ENCODE measurements at regions not wholly inside any gene's neighbourhood (a gene's known extent, or its start where the extent isn't known, plus 50 kb on each side); places are given as distances from the start of the nearest gene placed in this dataset.

GRCh38 chr11:16610738-16611388, 127.6 kb upstream of the C11orf58 start:
- Histone ChIP-seq H3K27ac (no peak overlapping the region), H3K36me3 (0 out of 2 replicates have a peak, but pooled peaks cover 3% of the 10 kb centered on the region), H3K9me3 (replicated peaks) (no peaks in the 10 kb centered on the region), H3K4me3 (no peak overlapping the region), H3K4me1 (replicated peaks) (peaks cover 12% of the 10 kb centered on the region), H3K27me3 (replicated peaks) (no peaks in the 10 kb centered on the region)
- no peak for DNase-seq (ENCODE audit: low read depth in 1 of 2, low spot score in 2 of 2)

- Histone ChIP-seq H3K4me1 (replicated peaks) (peaks cover 12% of the 10 kb centered on the region), H3K9me3 (replicated peaks) (no peaks in the 10 kb centered on the region), H3K27me3 (replicated peaks) (no peaks in the 10 kb centered on the region), H3K4me3 (no peak overlapping the region), H3K27ac (no peak overlapping the region), H3K36me3 (peaks cover 7% of the 10 kb centered on the region; the same call in 1 of the 2 replicates)
- DNase-seq (ENCODE audit: low read depth in 1 of 2, low spot score in 2 of 2), result no peak
Measured at GRCh38 chr11:16610213-16610737, 128.2 kb upstream of the C11orf58 start.

GRCh38 chr11:16609769-16610168, 128.7 kb upstream of the C11orf58 start:
- Histone ChIP-seq H3K9me3 (replicated peaks) (no peaks in the 10 kb centered on the region), H3K4me1 (replicated peaks) (peaks cover 12% of the 10 kb centered on the region), H3K4me3 (no peak overlapping the region), H3K36me3 (peaks cover 11% of the 10 kb centered on the region; the same call in 1 of the 2 replicates), H3K27me3 (replicated peaks) (no peaks in the 10 kb centered on the region), H3K27ac (no peak overlapping the region)
- DNase-seq (ENCODE audit: low read depth in 1 of 2, low spot score in 2 of 2), result no peak

- H3K4me3 ChIP-seq, result peak overlapping the region; percentile 70
- no peaks in the 10 kb centered on the region for H3K27me3 ChIP-seq (replicated peaks)
Measured at GRCh38 chr11:16607675-16608644, 130.5 kb upstream of the C11orf58 start.

GRCh38 chr11:16606784-16607674, 131.4 kb upstream of the C11orf58 start:
- peak overlapping the region; percentile 70 for H3K4me3 ChIP-seq
- H3K27ac ChIP-seq, result peak overlapping the region; percentile 72
- DNase-seq (ENCODE audit: low read depth in 1 of 2, low spot score in 2 of 2), result peak; percentile 76 to 85
- H3K9me3 ChIP-seq (replicated peaks), result no peaks in the 10 kb centered on the region
- H3K27me3 ChIP-seq (replicated peaks), result no peaks in the 10 kb centered on the region
- H3K4me1 ChIP-seq (replicated peaks), result peaks cover 8% of the 10 kb centered on the region
- H3K36me3 ChIP-seq, result peaks cover 11% of the 10 kb centered on the region; the same call in 1 of the 2 replicates

More at GRCh38 chr11:16607675-16608644, 130.5 kb upstream of the C11orf58 start:
- peak overlapping the region; percentile 72 for H3K27ac ChIP-seq
- peaks cover 11% of the 10 kb centered on the region for H3K4me1 ChIP-seq (replicated peaks)
- no peaks in the 10 kb centered on the region for H3K9me3 ChIP-seq (replicated peaks)
- DNase-seq (ENCODE audit: low read depth in 1 of 2, low spot score in 2 of 2), result peak in 1 of 2 experiments; percentile 90
- peaks cover 11% of the 10 kb centered on the region; the same call in 1 of the 2 replicates for H3K36me3 ChIP-seq

- Histone ChIP-seq H3K27ac (peak overlapping the region; percentile 72), H3K36me3 (peaks cover 11% of the 10 kb centered on the region; the same call in 1 of the 2 replicates), H3K4me3 (peak overlapping the region; percentile 70), H3K9me3 (replicated peaks) (no peaks in the 10 kb centered on the region), H3K4me1 (replicated peaks) (peaks cover 8% of the 10 kb centered on the region), H3K27me3 (replicated peaks) (no peaks in the 10 kb centered on the region)
- DNase-seq (ENCODE audit: low read depth in 1 of 2, low spot score in 2 of 2), result peak; percentile 94 to 99
Measured at GRCh38 chr11:16605894-16606783, 132.3 kb upstream of the C11orf58 start.

GRCh38 chr11:16605389-16605893, 133.0 kb upstream of the C11orf58 start:
- H3K4me1 ChIP-seq (replicated peaks), result peaks cover 8% of the 10 kb centered on the region
- H3K27me3 ChIP-seq (replicated peaks), result no peaks in the 10 kb centered on the region
- DNase-seq (ENCODE audit: low read depth in 1 of 2, low spot score in 2 of 2), result peak in 1 of 2 experiments; percentile 72
- peaks cover 11% of the 10 kb centered on the region; the same call in 1 of the 2 replicates for H3K36me3 ChIP-seq
- H3K4me3 ChIP-seq, result peak overlapping the region; percentile 70
- H3K27ac ChIP-seq, result peak overlapping the region; percentile 72
- no peaks in the 10 kb centered on the region for H3K9me3 ChIP-seq (replicated peaks)

DNA sequence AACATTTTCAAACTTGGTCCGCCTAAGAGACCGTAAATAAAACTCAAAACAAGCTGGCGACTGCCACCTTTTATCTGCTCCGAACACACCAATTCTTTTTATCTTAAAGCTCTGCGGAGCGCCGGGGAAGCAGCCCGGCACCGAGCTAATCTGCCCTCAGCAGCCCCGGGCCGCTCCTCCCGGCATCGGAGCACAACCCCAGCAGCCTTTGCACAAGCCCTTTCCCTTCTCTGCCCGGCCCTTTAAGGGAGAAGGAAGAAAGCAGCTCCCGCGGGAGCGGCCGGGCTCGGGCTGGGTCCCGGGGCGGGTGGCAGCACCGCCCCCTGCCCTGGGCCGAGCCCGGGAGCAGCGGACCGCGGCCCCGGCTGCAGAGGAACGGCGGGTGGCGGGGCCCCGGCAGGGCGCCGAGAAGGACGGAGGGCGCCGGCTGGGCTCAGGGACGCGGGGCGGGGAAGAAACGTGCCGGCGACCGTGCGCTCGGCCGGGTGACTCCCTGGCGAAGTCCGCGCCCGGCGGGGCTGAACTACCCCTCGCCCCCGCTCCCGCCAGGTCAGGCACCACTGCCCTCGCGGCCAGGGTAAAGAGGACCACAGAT, 133.6 kb upstream of the C11orf58 start:
- Histone ChIP-seq H3K9me3 (replicated peaks) (no peaks in the 10 kb centered on the region), H3K27me3 (replicated peaks) (no peaks in the 10 kb centered on the region), H3K36me3 (peaks cover 11% of the 10 kb centered on the region; the same call in 1 of the 2 replicates), H3K4me3 (peak overlapping the region; percentile 70), H3K27ac (peak overlapping the region; percentile 72), H3K4me1 (replicated peaks) (peaks cover 8% of the 10 kb centered on the region)
- peak; percentile 73 to 75 for DNase-seq (ENCODE audit: low read depth in 1 of 2, low spot score in 2 of 2)

GRCh38 chr11:16603890-16604793, 134.3 kb upstream of the C11orf58 start:
- peak overlapping the region; percentile 72 for H3K27ac ChIP-seq
- no peaks in the 10 kb centered on the region for H3K27me3 ChIP-seq (replicated peaks)
- DNase-seq (ENCODE audit: low read depth in 1 of 2, low spot score in 2 of 2), result peak; percentile 66 to 76
- no peaks in the 10 kb centered on the region for H3K9me3 ChIP-seq (replicated peaks)
- peaks cover 8% of the 10 kb centered on the region for H3K4me1 ChIP-seq (replicated peaks)
- H3K36me3 ChIP-seq, result peaks cover 11% of the 10 kb centered on the region; the same call in 1 of the 2 replicates
- H3K4me3 ChIP-seq, result peak overlapping the region; percentile 70

GRCh38 chr11:16603245-16603644, 135.2 kb upstream of the C11orf58 start:
- Histone ChIP-seq H3K27ac (no peak overlapping the region), H3K27me3 (replicated peaks) (no peaks in the 10 kb centered on the region), H3K4me3 (no peak overlapping the region), H3K4me1 (replicated peaks) (peaks cover 8% of the 10 kb centered on the region), H3K9me3 (replicated peaks) (no peaks in the 10 kb centered on the region), H3K36me3 (peaks cover 11% of the 10 kb centered on the region; the same call in 1 of the 2 replicates)
- DNase-seq (ENCODE audit: low read depth in 1 of 2, low spot score in 2 of 2), result no peak

GRCh38 chr11:16598906-16599305, 139.5 kb upstream of the C11orf58 start:
- Histone ChIP-seq H3K27me3 (replicated peaks) (no peaks in the 10 kb centered on the region), H3K27ac (no peak overlapping the region), H3K36me3 (no peaks in the 10 kb centered on the region), H3K9me3 (replicated peaks) (no peaks in the 10 kb centered on the region), H3K4me3 (no peak overlapping the region), H3K4me1 (replicated peaks) (peaks cover 2% of the 10 kb centered on the region)
- DNase-seq (ENCODE audit: low read depth in 1 of 2, low spot score in 2 of 2), result no peak
